Fibroblast of skin of back (primary cell): ENCODE measurements at regions not wholly inside any gene's neighbourhood (a gene's known extent, or its start where the extent isn't known, plus 50 kb on each side); places are given as distances from the start of the nearest gene placed in this dataset.

Source experiments
- DNase-seq: peaks from one replicate; pipeline ENCODE4 v3.0.0-alpha.2; 2013

DNA sequence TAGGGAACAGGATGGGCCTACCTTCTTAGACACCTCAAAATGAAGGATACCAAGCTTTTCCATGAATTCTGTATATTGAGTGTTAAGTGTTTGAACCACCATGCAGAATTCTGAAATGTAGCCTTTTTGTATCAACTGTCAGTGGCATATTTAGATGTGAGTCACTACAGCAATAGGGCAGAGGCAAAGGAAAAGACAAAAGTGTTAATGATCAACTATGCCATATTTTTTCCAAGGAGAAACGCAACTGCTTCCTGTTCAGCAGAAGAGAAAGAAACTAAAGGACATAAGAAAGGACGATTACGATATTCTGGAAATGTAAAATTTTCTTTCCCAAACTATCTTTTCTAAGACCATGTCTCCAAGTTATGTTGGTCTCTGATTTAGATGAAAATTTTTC is 104.6 kb upstream of the RSPO3 start:
- DNase-seq = no peak

DNA sequence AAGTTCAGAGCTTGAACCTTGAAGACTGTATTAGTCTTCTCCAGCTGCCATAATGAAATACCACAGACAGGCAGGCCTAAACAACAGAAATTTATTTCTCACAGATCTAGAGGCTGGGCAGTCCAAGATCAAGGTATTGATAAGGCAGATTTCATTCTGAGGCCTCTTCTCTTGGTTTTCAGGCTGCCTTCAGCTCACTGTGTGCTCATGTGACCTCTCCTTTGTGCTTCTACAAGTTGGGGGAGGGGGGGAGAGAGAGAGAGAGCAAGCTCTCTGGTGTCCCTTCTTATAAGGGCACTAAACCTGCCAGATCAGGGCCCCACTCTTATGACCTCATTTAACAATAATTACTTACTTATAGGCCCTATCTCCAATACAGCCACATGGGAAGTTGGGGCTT is 102.6 kb upstream of the RSPO3 start:
- no peak for DNase-seq

DNA sequence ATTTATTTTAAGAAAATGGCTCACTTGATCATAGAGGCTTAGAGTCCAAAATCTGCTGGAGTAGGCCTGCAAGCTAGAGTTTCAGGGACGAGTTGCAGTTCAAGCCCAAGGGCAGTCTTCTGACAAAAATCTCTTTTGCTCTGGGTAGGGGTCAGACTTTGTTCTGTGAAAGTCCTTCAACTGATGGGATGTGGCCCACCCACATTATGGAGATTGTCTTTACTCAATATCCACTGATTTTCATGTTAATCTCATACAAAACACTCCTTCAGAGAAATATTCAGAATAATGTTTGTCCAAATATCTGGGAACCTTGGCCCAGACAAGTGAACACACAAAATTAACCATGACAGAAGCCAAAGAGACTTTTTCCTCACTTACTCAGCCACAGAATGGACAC is 98.6 kb upstream of the RSPO3 start:
- DNase-seq = no peak

DNA sequence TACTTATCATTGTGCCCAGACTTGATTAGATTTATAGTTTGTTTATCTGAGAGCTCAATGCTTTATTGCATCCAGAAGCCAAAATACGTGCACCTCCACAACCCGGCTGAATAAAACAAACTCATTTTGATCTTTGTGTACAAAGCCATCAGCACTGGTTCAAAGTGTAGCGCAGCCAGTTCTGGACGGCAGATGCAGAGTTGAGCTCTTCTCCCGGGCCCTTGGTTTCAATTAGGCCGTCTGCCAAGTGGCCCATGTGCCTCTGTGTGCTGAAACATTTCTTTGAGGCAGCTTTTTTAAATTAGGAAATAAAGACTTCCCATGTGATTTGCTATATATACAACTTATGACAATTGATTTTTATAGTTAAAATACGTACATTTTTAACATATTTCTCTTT is 96.2 kb upstream of the RSPO3 start:
- DNase-seq = peak; percentile 21

DNA sequence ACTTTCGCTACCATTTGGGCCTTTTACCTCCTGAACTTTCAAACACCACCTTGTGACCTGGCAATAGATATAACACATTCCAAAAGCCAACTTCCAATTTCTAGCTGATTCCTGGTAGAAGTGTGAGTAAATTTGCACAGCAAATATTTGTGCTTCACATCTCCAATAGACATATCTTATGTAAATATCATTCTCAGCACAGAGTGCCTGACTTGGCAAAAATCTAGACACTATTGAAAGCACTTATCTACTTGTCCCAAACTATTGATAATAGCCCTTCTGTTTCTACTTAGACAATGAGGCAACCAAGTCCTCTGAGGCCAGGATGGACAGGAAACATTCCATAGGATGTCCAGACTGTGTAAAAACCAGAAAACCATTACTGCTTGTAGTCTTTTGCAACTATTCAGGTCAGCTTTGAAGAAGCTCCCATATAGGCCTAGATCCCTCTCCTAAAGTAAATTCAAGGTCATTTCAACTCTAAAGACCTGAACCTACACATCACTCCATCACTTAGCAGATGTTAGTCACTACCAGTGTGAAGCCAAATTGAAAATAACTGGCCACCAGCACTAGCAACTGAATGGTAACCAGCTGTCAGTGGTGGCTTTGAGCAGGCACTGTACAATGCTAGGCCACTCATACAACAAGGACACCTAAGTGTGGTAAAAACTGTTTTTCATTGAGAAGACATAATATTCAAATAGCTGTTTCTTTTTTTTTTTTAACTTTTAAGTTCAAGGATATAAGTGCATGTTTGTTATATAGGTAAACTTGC is 95.3 kb upstream of the RSPO3 start:
- no peak for DNase-seq

DNA sequence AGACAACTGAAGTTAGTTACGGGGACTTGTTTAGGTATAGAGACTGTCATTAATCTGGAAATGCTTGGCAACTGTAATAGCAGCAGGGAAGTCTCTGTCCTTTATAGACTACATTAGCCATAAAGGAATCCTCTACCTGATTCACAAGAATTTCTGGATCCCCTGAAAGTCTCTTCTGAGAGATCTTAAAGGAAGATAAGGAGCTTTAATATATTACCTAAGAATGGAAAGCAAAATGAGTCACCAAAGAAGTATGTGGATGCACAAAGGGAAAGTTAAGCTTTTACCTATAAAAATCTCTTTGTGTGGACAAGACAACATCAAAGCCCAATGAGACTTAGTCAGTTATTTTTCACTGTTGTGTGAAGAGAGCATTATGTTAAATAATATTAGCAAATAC is 92.2 kb upstream of the RSPO3 start:
- no peak for DNase-seq

DNA sequence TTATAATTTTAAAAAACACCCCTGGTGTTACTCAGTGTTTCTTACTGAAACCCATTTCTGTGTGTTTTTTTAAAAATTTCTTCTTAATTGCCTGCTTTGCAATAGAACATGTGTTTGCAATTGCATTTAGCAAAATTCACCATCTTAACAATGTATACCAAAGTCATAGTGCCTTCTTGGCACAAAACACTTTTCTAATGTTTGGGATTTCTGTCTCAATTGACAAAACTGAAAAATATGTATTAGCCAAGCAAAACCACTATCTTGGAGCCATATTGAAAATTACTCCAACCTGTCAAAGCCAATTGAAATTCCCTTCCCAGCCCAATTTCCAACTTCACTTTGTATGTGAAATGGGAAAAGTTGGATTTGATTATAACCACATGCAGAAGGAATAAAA is 88.4 kb upstream of the RSPO3 start:
- no peak for DNase-seq

DNA sequence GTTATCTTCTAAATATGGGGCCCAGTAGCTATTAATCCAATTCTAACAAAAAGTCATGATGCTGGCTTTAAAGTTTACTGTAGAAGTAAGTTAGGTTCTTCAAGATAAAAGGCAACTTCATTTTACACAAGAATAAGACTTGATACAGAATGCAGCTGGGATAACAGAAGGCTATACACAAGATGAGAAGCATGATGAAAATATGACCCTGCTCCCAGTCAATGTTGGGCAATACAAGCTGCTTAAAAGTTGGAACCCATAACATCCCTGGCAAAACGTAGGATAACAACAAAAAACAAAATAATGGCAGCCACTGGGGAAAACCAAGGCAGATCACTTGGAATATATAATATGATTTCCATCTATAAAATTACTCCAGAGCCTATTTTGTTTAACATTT is 87.6 kb upstream of the RSPO3 start:
- no peak for DNase-seq

DNA sequence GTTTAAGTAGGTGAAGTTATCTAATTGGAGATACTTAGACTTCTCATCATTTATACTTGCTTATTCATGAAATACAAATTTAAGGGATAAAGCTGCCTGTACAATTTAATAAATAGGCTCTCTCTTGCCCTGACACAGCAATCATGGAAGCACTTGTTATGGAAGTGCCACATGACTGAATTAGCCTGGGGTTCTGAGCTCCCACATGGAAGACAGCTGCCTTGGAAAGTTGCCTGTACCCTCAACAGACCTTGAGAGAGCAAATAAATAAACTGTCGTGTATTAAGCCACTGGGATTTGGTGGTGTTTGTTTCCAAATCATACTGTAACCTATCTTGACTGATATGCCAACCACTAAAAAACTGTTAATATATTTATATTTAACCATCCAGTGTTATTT is 87.0 kb upstream of the RSPO3 start:
- DNase-seq = no peak

DNA sequence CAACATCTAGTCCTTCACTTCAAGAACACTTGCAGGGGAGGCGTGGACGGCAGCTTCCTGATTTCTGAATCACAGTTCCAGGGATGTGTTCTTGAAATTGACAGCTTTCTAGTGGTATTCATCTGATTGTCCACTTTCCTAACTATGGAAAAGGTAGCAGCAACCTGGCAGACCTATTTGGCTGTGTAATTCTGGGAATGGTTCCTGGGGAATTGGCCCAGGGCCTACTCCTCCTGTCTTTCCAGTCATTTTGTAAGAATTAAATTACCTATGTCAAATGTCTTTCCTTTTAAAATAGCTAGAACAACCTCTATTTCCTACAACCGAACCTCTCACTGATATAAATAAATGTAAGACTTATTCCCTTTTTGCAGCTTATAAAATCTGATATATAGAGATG is 85.5 kb upstream of the RSPO3 start:
- no peak for DNase-seq

DNA sequence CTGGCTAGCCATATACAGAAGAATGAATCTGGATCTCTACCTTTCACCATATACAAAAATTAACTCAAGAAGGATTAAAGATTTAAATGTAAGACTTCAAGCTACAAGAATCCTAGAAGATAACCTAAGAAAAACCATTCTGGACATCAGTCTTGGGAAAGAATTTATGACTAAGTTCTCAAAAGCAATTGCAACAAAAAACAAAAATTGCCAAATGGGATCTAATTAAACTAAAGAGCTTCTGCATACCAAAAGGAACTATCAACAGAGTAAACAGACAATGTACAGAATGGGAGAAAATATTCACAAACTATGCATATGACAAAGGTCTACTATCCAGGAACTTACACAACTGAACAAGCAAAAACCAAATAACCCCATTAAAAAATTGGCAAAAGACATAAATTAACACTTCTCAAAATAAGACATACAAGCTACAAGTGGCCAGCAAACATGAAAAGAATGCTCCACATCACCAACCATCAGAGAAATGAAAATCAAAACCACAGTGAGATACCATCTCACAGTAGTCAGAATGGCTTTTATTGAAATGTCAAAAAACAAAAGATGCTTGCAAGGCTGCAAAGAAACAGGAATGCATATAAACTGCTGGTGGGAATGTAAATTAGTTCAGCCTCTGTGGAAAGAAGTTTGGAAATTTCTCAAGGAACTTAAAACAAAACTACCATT is 66.8 kb upstream of the RSPO3 start:
- peak; percentile 86 for DNase-seq

DNA sequence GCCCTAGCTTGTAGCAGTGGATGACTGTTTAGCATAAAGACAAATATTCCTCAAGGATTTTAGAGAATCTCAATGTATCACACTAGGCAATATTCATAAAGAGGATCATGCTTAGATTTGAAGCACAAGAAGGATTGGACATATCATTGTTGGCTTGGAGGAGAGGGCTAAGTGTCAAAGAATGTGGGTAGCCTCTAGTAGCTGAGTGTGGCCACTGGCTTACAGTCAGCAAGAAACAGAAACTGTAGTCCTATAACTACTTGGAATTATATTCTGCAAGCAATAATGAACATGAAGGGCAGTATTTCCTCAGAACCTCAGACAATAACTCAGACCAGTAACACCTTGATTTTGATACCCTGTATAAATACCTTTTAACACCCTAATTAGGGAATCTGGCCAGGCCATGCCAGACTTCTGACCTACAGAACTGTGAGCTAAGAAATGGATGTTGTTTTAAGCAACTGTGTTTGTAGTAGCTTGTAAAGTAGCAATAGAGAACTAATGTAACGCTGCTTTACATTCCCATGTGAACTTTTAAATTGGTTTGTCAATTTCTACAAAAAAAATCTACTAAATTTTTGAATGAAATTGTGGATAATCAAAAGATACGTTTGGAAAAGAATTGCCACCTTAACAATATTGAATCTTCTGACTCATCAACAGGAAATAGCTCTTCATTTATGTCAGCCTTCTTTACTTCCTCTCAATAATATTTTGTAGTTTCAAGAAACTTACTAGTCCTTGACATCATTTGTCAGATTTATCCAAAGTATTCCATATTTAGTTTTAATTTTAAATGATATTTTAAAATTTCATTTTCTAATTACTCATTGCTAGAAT is 65.2 kb upstream of the RSPO3 start:
- DNase-seq = peak; percentile 49

DNA sequence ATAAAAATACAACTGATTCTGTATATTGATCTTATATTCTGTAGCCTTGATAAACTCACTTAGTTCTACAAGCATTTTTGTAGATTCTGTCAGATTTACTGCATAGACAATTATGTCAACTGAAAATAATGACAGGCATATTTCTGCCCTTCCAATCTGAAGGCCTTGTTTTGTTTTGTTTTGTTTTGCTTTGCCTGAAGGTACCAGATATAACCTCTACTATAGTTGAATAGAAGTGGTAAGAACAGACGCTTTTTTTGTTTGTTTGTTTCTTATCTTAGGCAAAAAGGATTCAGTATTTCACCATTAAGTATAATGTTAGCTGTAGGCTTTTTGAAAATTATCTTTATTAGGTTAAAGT is 64.6 kb upstream of the RSPO3 start:
- DNase-seq = no peak

DNA sequence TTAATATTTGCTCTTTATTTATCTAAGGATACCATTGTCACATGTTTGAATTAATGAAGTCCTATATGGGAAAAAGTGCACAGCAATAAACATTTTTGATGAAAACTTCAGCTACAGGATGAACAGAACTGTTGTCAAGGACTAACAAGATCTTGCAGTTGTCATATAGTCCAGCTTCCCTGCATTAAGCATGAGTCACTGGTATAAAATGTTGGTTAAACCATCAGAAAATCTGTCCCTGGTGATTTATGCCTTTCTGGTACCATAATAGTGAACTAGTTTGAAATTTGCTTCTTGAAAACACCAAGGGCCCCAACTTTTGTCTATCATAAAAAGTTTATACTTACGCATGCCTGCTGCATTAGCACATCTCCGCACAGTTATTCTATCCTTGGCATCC is 60.4 kb upstream of the RSPO3 start:
- DNase-seq = peak; percentile 85

DNA sequence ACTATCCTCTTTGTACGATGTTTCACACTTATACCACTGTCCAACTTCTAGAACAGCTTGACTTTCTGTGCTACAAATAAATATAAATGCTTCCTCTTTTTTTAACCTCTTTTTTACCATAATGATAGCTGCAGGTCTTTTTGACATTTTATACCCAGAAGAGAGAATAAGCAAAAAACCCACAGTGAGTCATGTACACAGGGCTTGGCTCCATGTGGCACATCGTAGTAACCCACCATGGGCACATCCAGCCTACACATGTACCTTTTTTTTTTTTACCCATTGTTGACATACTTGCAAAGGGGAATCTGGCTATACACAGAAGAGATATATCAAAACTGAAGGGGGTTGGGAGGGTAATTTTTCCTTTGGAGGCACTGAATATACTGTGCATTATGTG is 59.5 kb upstream of the RSPO3 start:
- no peak for DNase-seq
